Fibroblast of the aortic adventitia (primary cell): ENCODE measurements at regions not wholly inside any gene's neighbourhood (a gene's known extent, or its start where the extent isn't known, plus 50 kb on each side); places are given as distances from the start of the nearest gene placed in this dataset.

Source experiments
- DNase-seq: peaks from one replicate; pipeline ENCODE4 v3.0.0-alpha.2; 2010; ENCODE audit warnings: low read depth
- H3K4me3 ChIP-seq: 2 replicates; pipeline ENCODE4 v1.5.1; 2011; ENCODE audit warnings: low read depth, mild to moderate bottlenecking, control low read depth, low read length, moderate library complexity
- CTCF ChIP-seq: IDR thresholded peaks from 2 replicates; pipeline ENCODE4 v1.5.1; 2011; ENCODE audit warnings: mild to moderate bottlenecking, low read length, control low read depth, inconsistent platforms; ENCODE audit not compliant: insufficient read depth

- no peak for TF ChIP-seq CTCF
- DNase-seq: no peak
- no peak overlapping the region for H3K4me3 ChIP-seq
Observed at GRCh38 chr13:61608138-61608537, 192.5 kb upstream of the PCDH20 start.

GRCh38 chr13:61600360-61601033 lies 184.8 kb upstream of the PCDH20 start:
- no peak overlapping the region for H3K4me3 ChIP-seq
- no peak for TF ChIP-seq CTCF
- DNase-seq: no peak

DNA sequence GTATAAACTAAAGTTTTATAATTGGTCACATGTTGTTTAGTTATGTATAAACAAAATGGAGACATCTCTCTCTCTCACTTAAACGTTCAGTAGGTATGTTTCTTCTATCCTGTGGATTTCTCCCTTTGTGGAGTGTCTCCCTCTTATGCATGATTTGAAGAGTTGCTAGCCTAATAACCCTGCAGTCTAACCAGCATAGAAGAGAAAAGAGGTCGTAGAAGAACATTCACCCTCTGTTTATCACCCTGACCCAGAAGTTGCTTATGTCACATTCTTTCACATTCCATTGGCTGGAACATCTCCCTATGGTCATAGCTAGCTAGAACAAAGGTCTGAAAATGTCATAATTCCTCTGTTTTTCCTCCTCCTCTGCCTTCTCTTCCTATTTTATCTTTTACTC lies 176.8 kb upstream of the PCDH20 start:
- no peak overlapping the region for H3K4me3 ChIP-seq
- no peak for TF ChIP-seq CTCF
- DNase-seq: no peak

- H3K4me3 ChIP-seq: no peak overlapping the region
- no peak for TF ChIP-seq CTCF
- no peak for DNase-seq
Observed at GRCh38 chr13:61575973-61576372, 160.3 kb upstream of the PCDH20 start.

- no peak for TF ChIP-seq CTCF
- no peak overlapping the region for H3K4me3 ChIP-seq
- DNase-seq: no peak
Observed at GRCh38 chr13:61563645-61564044, 148.0 kb upstream of the PCDH20 start.

DNA sequence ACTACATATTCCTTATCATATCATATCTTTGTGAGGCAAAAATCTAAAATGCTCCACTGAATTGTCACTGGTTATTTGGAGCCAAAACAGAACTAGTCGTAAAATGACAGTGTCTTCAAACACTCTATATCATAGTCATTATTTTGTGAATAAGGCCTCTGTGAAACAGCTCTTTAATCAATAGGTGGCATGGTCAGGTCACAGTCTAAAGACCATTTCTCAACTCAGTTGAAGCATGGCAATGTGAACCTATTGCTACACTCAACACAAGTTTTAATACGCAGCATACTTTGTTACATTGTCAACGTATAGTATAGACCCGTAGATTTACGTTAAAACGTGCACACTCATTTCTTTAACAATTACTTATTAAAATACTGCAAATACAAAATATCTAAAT lies 131.3 kb upstream of the PCDH20 start:
- DNase-seq: no peak
- H3K4me3 ChIP-seq: no peak overlapping the region
- no peak for TF ChIP-seq CTCF

GRCh38 chr13:61546413-61546812 lies 130.8 kb upstream of the PCDH20 start:
- DNase-seq: no peak
- no peak for TF ChIP-seq CTCF

More at GRCh38 chr13:61546413-61546812, 130.8 kb upstream of the PCDH20 start:
- H3K4me3 ChIP-seq: no peak overlapping the region
